Progenitor cell of endocrine pancreas (in vitro differentiated cells): ENCODE measurements at regions not wholly inside any gene's neighbourhood (a gene's known extent, or its start where the extent isn't known, plus 50 kb on each side); places are given as distances from the start of the nearest gene placed in this dataset.

Experiments
- DNase-seq: peaks from one replicate; pipeline ENCODE4 v3.0.0; 2021; ENCODE audit warnings: low spot score; ENCODE audit not compliant: unreplicated experiment
- H3K27ac Mint-ChIP-seq: 2 replicates; pipeline ENCODE4 v1.8.0; 2021; ENCODE audit warnings: mild to moderate bottlenecking, moderate library complexity, mixed read lengths
- H3K27me3 Mint-ChIP-seq: 2 replicates; pipeline ENCODE4 v1.8.0; 2021; ENCODE audit warnings: mixed read lengths
- H3K36me3 Mint-ChIP-seq: 2 replicates; pipeline ENCODE4 v1.8.0; 2022; ENCODE audit warnings: mixed read lengths; ENCODE audit not compliant: insufficient read depth
- H3K4me1 Mint-ChIP-seq: 2 replicates; pipeline ENCODE4 v1.8.0; 2021; ENCODE audit warnings: low read depth, mixed read lengths
- H3K4me3 Mint-ChIP-seq: 2 replicates; pipeline ENCODE4 v1.8.0; 2021; ENCODE audit warnings: low read depth, mild to moderate bottlenecking, moderate library complexity, mixed read lengths
- H3K9me3 Mint-ChIP-seq: 2 replicates; pipeline ENCODE4 v1.8.0; 2021; ENCODE audit warnings: low read depth, mixed read lengths
- CTCF ChIP-seq: fragments of 200-600 bp; sonication (generic); IDR thresholded peaks from one replicate; pipeline ENCODE4 v1.5.0; 2021; ENCODE audit warnings: antibody characterized with exemption, mild to moderate bottlenecking; ENCODE audit not compliant: unreplicated experiment

GRCh38 chr11:106384429-106384828, 307.0 kb downstream of the AASDHPPT start:
- H3K27me3 Mint-ChIP-seq, result no peaks in the 10 kb centered on the region
- H3K4me3 Mint-ChIP-seq, result no peak overlapping the region
- peaks cover 15% of the 10 kb centered on the region for H3K9me3 Mint-ChIP-seq
- H3K27ac Mint-ChIP-seq, result no peak overlapping the region
- no peak for TF ChIP-seq CTCF
- H3K36me3 Mint-ChIP-seq, result peaks cover 10% of the 10 kb centered on the region
- DNase-seq, result no peak
- H3K4me1 Mint-ChIP-seq, result peaks cover 14% of the 10 kb centered on the region

- Mint-ChIP-seq H3K4me1 (peaks cover 12% of the 10 kb centered on the region), H3K36me3 (peaks cover 10% of the 10 kb centered on the region), H3K4me3 (no peak overlapping the region), H3K27me3 (no peaks in the 10 kb centered on the region), H3K27ac (no peak overlapping the region), H3K9me3 (peaks cover 15% of the 10 kb centered on the region)
- no peak for TF ChIP-seq CTCF
- no peak for DNase-seq
These were observed 309.1 kb downstream of the AASDHPPT start for GRCh38 chr11:106386519-106386918.

GRCh38 chr11:106389101-106389500, 311.6 kb downstream of the AASDHPPT start:
- no peak for TF ChIP-seq CTCF
- Mint-ChIP-seq H3K9me3 (peaks cover 15% of the 10 kb centered on the region), H3K4me3 (no peak overlapping the region), H3K27me3 (no peaks in the 10 kb centered on the region), H3K27ac (peak overlapping the region; percentile 56), H3K36me3 (peaks cover 10% of the 10 kb centered on the region), H3K4me1 (peaks cover 10% of the 10 kb centered on the region)
- no peak for DNase-seq

GRCh38 chr11:106390078-106390477, 312.6 kb downstream of the AASDHPPT start:
- TF ChIP-seq CTCF, result no peak
- H3K36me3 Mint-ChIP-seq, result peaks cover 12% of the 10 kb centered on the region
- no peak for DNase-seq
- H3K9me3 Mint-ChIP-seq, result peaks cover 15% of the 10 kb centered on the region
- peaks cover 7% of the 10 kb centered on the region for H3K4me1 Mint-ChIP-seq
- no peak overlapping the region for H3K4me3 Mint-ChIP-seq
- no peak overlapping the region for H3K27ac Mint-ChIP-seq
- no peaks in the 10 kb centered on the region for H3K27me3 Mint-ChIP-seq

GRCh38 chr11:106391771-106392420, 314.4 kb downstream of the AASDHPPT start:
- Mint-ChIP-seq H3K27me3 (no peaks in the 10 kb centered on the region), H3K4me3 (no peak overlapping the region), H3K36me3 (peaks cover 17% of the 10 kb centered on the region), H3K4me1 (peaks cover 7% of the 10 kb centered on the region), H3K9me3 (peaks cover 21% of the 10 kb centered on the region), H3K27ac (no peak overlapping the region)
- no peak for TF ChIP-seq CTCF
- DNase-seq, result no peak
